Right lobe of liver (tissue), 4 donors: ENCODE measurements at regions not wholly inside any gene's neighbourhood (a gene's known extent, or its start where the extent isn't known, plus 50 kb on each side); places are given as distances from the start of the nearest gene placed in this dataset.

Experiments used
- CTCF ChIP-seq, 4 donors: fragments of 200-600 bp in 3 of 4; fragments of 450-650 bp in 1 of 4; IDR thresholded peaks; one replicate each; pipeline versions ENCODE4 v1.5.1 to v1.8.0; 2016 to 2022; ENCODE audit warnings: antibody characterized with exemption in 4 of 4, mild to moderate bottlenecking in 2 of 4
- POLR2A ChIP-seq: fragments of 450-650 bp; IDR thresholded peaks from one replicate; pipeline ENCODE4 v1.6.1; 2017; ENCODE audit warnings: antibody characterized with exemption, mild to moderate bottlenecking
- donor health status: DM: no; HTN: no; CAD: no.
- donor health status: DM: no; HTN: no; CAD: no.
- donor health status: DM: no; HTN: yes; CAD: no.

- TF ChIP-seq CTCF (IDR thresholded peaks at IDR 0.05) = no peak
- TF ChIP-seq POLR2A = no peak
These were observed 433.2 kb downstream of the MIAT start for GRCh38 chr22:27090611-27091011.
